ENCODE measurements at regions not wholly inside any gene's neighbourhood (a gene's known extent, or its start where the extent isn't known, plus 50 kb on each side); places are given as distances from the start of the nearest gene placed in this dataset.

DNA sequence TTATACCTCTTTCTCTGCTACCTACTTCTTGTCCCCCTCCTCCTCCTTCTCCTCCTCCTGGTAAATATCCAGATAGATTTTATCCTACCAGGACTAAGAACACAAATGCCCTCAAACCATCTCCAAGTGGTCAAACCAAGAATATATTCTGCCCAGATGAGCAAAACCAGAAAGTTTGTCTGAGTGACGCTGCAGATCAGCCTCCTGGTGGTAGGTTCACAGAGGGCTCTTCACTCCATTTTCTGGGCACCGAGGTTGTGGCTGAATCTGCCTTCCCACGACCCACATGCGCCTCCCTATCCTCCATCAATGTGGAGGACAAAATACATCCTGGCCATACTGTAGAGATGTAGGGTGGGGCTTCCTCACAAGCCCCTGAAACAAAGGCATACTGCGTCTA is 543.6 kb downstream of the MN1 start:
- TF ChIP-seq EZH2 (IDR thresholded peaks at IDR 0.05; ENCODE audit: low read length), result no peak
- TF ChIP-seq, protein P1, sequence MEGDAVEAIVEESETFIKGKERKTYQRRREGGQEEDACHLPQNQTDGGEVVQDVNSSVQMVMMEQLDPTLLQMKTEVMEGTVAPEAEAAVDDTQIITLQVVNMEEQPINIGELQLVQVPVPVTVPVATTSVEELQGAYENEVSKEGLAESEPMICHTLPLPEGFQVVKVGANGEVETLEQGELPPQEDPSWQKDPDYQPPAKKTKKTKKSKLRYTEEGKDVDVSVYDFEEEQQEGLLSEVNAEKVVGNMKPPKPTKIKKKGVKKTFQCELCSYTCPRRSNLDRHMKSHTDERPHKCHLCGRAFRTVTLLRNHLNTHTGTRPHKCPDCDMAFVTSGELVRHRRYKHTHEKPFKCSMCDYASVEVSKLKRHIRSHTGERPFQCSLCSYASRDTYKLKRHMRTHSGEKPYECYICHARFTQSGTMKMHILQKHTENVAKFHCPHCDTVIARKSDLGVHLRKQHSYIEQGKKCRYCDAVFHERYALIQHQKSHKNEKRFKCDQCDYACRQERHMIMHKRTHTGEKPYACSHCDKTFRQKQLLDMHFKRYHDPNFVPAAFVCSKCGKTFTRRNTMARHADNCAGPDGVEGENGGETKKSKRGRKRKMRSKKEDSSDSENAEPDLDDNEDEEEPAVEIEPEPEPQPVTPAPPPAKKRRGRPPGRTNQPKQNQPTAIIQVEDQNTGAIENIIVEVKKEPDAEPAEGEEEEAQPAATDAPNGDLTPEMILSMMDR (optimal IDR thresholded peaks at IDR 0.05 in 1 of 3, IDR thresholded peaks at IDR 0.05 in 1 of 3, conservative IDR thresholded peaks at IDR 0.05 in 1 of 3; ENCODE audit: extremely low read depth in 1 of 3, insufficient read depth in 2 of 3, low read length in 3 of 3), result no peak
- FAIRE-seq, result no peak

DNA sequence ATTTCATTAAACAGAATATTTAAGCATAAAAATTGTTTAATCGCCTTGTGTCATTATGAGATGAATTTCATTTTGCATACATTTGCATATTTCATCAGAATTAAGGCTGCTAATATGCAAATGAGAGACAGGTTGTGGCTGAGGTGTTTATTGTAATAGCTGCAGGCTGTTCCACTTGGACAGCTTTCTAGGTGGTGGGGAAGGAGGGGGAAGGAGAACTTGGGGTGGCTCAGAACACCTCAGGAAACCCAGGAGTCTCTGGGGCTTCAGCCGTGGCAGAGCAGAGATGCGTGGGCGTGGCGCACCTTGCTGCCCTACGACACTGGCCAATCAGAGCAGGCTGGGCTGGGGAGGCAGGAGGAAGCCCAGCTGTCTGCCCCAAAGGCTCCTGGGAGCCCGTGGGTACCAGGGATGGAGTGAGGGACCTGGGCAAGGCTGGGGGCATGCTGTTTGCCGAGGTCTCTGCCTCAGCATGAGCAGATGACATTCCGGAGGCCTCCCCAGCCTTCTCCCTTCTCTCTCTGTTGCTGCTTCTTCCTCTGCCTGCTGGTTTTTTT is 542.9 kb downstream of the MN1 start:
- Histone ChIP-seq H3K4me3 (ENCODE audit: control insufficient read depth in 2 of 3, extremely low read depth in 1 of 3, insufficient read depth in 2 of 3, low read depth in 1 of 3, low read length in 3 of 3) (no peak overlapping the region), H3K36me3 (ENCODE audit: control insufficient read depth in 2 of 2, extremely low read depth in 1 of 2, insufficient read depth in 2 of 2, low read length in 2 of 2) (no peaks in the 10 kb centered on the region), H3K27ac (ENCODE audit: control insufficient read depth, insufficient read depth, low read length) (no peak overlapping the region), H3K9me1 (ENCODE audit: control insufficient read depth, extremely low read depth, insufficient read depth, low read length) (no peaks in the 10 kb centered on the region), H2AFZ (ENCODE audit: control insufficient read depth, low read length) (no peak overlapping the region), H4K20me1 (ENCODE audit: control insufficient read depth, extremely low read depth, insufficient read depth, low read length) (no peaks in the 10 kb centered on the region), H3K79me2 (ENCODE audit: control insufficient read depth, insufficient read depth, low read length) (no peaks in the 10 kb centered on the region), H3K27me3 (ENCODE audit: control insufficient read depth, extremely low read depth, insufficient read depth, low read length) (peaks cover 4% of the 10 kb centered on the region), H3K4me1 (ENCODE audit: control insufficient read depth, extremely low read depth, insufficient read depth, low read length) (no peaks in the 10 kb centered on the region), H3K9ac (ENCODE audit: control insufficient read depth, extremely low read depth, insufficient read depth, low read length) (no peak overlapping the region), H3K4me2 (ENCODE audit: control insufficient read depth, extremely low read depth, insufficient read depth, low read depth, low read length) (no peak overlapping the region), H3K9me3 (ENCODE audit: control insufficient read depth, low read depth, low read length) (peaks cover 6% of the 10 kb centered on the region)
- no peak for DNase-seq (ENCODE audit: low read depth, low spot score)
- TF ChIP-seq, protein P1 (optimal IDR thresholded peaks at IDR 0.05 in 1 of 3, IDR thresholded peaks at IDR 0.05 in 1 of 3, conservative IDR thresholded peaks at IDR 0.05 in 1 of 3; ENCODE audit: extremely low read depth in 1 of 3, insufficient read depth in 2 of 3, low read length in 3 of 3), result no peak
- no peak for TF ChIP-seq EZH2 (IDR thresholded peaks at IDR 0.05; ENCODE audit: low read length)
- dilution Hi-C loops (cut with MboI; ENCODE audit: extremely low pct_ligation_motif_present, low sequenced_read_pairs), result no loop called here
- FAIRE-seq, result no peak

More for the DNA sequence above, 543.6 kb downstream of the MN1 start:
- Histone ChIP-seq H3K9ac (ENCODE audit: control insufficient read depth, extremely low read depth, insufficient read depth, low read length) (no peak overlapping the region), H3K36me3 (ENCODE audit: control insufficient read depth in 2 of 2, extremely low read depth in 1 of 2, insufficient read depth in 2 of 2, low read length in 2 of 2) (no peaks in the 10 kb centered on the region), H4K20me1 (ENCODE audit: control insufficient read depth, extremely low read depth, insufficient read depth, low read length) (no peaks in the 10 kb centered on the region), H3K27ac (ENCODE audit: control insufficient read depth, insufficient read depth, low read length) (no peak overlapping the region), H3K4me3 (ENCODE audit: control insufficient read depth in 2 of 3, extremely low read depth in 1 of 3, insufficient read depth in 2 of 3, low read depth in 1 of 3, low read length in 3 of 3) (no peak overlapping the region), H3K9me1 (ENCODE audit: control insufficient read depth, extremely low read depth, insufficient read depth, low read length) (no peaks in the 10 kb centered on the region), H3K27me3 (ENCODE audit: control insufficient read depth, extremely low read depth, insufficient read depth, low read length) (peaks cover 4% of the 10 kb centered on the region), H3K79me2 (ENCODE audit: control insufficient read depth, insufficient read depth, low read length) (no peaks in the 10 kb centered on the region), H3K4me1 (ENCODE audit: control insufficient read depth, extremely low read depth, insufficient read depth, low read length) (no peaks in the 10 kb centered on the region), H2AFZ (ENCODE audit: control insufficient read depth, low read length) (no peak overlapping the region), H3K9me3 (ENCODE audit: control insufficient read depth, low read depth, low read length) (peaks cover 6% of the 10 kb centered on the region), H3K4me2 (ENCODE audit: control insufficient read depth, extremely low read depth, insufficient read depth, low read depth, low read length) (no peak overlapping the region)
- dilution Hi-C loops (cut with MboI; ENCODE audit: extremely low pct_ligation_motif_present, low sequenced_read_pairs), result no loop called here
- no peak for DNase-seq (ENCODE audit: low read depth, low spot score)

Data from keratinocyte (primary cell).